ENCODE measurements at regions not wholly inside any gene's neighbourhood (a gene's known extent, or its start where the extent isn't known, plus 50 kb on each side); places are given as distances from the start of the nearest gene placed in this dataset.

DNA sequence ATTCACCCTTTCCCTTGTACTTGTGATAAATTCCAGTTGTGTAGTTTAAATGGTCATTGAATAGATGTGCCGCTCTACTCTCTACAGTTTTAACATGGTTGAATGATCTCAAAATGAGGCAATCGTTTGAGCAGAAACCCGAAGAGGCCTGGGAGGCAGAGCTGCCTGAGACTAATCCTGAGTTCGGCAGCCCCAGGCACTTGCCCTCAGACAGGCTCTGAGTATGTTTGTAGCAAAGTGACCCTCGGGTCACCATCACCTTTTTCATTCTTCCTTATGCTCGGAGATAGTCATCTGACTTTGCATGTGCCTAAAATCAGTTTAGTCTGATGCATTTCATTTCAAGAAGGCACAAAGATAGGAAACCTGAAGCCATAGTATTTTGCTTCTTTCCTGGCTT is 184.0 kb upstream of the RBFOX1 start:
- TF ChIP-seq, protein P1, sequence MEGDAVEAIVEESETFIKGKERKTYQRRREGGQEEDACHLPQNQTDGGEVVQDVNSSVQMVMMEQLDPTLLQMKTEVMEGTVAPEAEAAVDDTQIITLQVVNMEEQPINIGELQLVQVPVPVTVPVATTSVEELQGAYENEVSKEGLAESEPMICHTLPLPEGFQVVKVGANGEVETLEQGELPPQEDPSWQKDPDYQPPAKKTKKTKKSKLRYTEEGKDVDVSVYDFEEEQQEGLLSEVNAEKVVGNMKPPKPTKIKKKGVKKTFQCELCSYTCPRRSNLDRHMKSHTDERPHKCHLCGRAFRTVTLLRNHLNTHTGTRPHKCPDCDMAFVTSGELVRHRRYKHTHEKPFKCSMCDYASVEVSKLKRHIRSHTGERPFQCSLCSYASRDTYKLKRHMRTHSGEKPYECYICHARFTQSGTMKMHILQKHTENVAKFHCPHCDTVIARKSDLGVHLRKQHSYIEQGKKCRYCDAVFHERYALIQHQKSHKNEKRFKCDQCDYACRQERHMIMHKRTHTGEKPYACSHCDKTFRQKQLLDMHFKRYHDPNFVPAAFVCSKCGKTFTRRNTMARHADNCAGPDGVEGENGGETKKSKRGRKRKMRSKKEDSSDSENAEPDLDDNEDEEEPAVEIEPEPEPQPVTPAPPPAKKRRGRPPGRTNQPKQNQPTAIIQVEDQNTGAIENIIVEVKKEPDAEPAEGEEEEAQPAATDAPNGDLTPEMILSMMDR (IDR thresholded peaks at IDR 0.05) = no peak
- TF ChIP-seq POLR2AphosphoS5 (IDR thresholded peaks at IDR 0.05) (no peak), POLR2A (IDR thresholded peaks at IDR 0.05) (no peak), EP300 (IDR thresholded peaks at IDR 0.05; ENCODE audit: low read depth) (no peak)

All from transverse colon (tissue), 4 donors.